Limb (tissue), 2 donors: ENCODE measurements at regions not wholly inside any gene's neighbourhood (a gene's known extent, or its start where the extent isn't known, plus 50 kb on each side); places are given as distances from the start of the nearest gene placed in this dataset.

Experiments
- DNase-seq, 2 donors: peaks; one replicate each; pipeline ENCODE4 v3.0.0-alpha.2; 2016; ENCODE audit errors: extremely low spot score in 2 of 2

- DNase-seq, result no peak
Measured at GRCh38 chr2:120828829-120829632, 93.4 kb downstream of the GLI2 start.

GRCh38 chr2:120829633-120830025 lies 94.0 kb downstream of the GLI2 start:
- DNase-seq, result no peak

- no peak for DNase-seq
Measured at GRCh38 chr2:120830096-120830830, 94.6 kb downstream of the GLI2 start.

GRCh38 chr2:120831086-120831485 lies 95.4 kb downstream of the GLI2 start:
- DNase-seq, result no peak

GRCh38 chr2:120831891-120832290 lies 96.2 kb downstream of the GLI2 start:
- DNase-seq, result no peak

- no peak for DNase-seq
Measured at GRCh38 chr2:120832296-120833070, 96.8 kb downstream of the GLI2 start.

GRCh38 chr2:120833127-120833675 lies 97.5 kb downstream of the GLI2 start:
- no peak for DNase-seq

GRCh38 chr2:120834206-120834605 lies 98.5 kb downstream of the GLI2 start:
- no peak for DNase-seq

GRCh38 chr2:120836281-120836680 lies 100.6 kb downstream of the GLI2 start:
- no peak for DNase-seq

- DNase-seq, result peak in 1 of 2 donors; percentile 31
Measured at GRCh38 chr2:120840795-120841487, 105.3 kb downstream of the GLI2 start.

GRCh38 chr2:120842456-120843439 lies 107.1 kb downstream of the GLI2 start:
- DNase-seq, result no peak

GRCh38 chr2:120844070-120844738 lies 108.5 kb downstream of the GLI2 start:
- no peak for DNase-seq

- DNase-seq, result peak in 1 of 2 donors; percentile 52
Measured at GRCh38 chr2:120845277-120845676, 109.6 kb downstream of the GLI2 start.

GRCh38 chr2:120846406-120847095 lies 110.9 kb downstream of the GLI2 start:
- no peak for DNase-seq

- DNase-seq, result peak; percentile 68 to 84
Measured at GRCh38 chr2:120847700-120848321, 112.1 kb downstream of the GLI2 start.

GRCh38 chr2:120849278-120849677 lies 113.6 kb downstream of the GLI2 start:
- DNase-seq, result no peak

GRCh38 chr2:120850551-120850950 lies 114.9 kb downstream of the GLI2 start:
- DNase-seq, result no peak

- no peak for DNase-seq
Measured at GRCh38 chr2:120851116-120851773, 115.6 kb downstream of the GLI2 start.
